AG04449 (cell line): ENCODE measurements at regions not wholly inside any gene's neighbourhood (a gene's known extent, or its start where the extent isn't known, plus 50 kb on each side); places are given as distances from the start of the nearest gene placed in this dataset.

ENCODE experiments used
- CTCF ChIA-PET: fragments of 350-600 bp; formaldehyde crosslinking; extraction: SDS; loops from one replicate; lab custom pipeline; 2021; ENCODE audit warnings: antibody characterized with exemption; lab: Yijun Ruan, JAX
- POLR2A ChIA-PET: fragments of 400-600, 350-600 bp; formaldehyde crosslinking; extraction: SDS; loops from one replicate; lab custom pipeline; 2020; ENCODE audit warnings: antibody characterized with exemption, inconsistent platforms; lab: Yijun Ruan, JAX
- DNase-seq: peaks from one replicate; pipeline ENCODE4 v3.0.0-alpha.2; 2010; ENCODE audit warnings: low read depth, low spot score
- H3K4me3 ChIP-seq: 2 replicates; pipeline ENCODE4 v1.5.1; 2011; ENCODE audit warnings: low read depth, mild to moderate bottlenecking, control low read depth, low read length
- CTCF ChIP-seq: IDR thresholded peaks from one replicate; pipeline ENCODE4 v1.5.1; 2011; ENCODE audit warnings: mild to moderate bottlenecking, moderate library complexity, low read length, control low read depth, inconsistent platforms; ENCODE audit not compliant: insufficient read depth; ENCODE audit errors: missing control alignments

DNA sequence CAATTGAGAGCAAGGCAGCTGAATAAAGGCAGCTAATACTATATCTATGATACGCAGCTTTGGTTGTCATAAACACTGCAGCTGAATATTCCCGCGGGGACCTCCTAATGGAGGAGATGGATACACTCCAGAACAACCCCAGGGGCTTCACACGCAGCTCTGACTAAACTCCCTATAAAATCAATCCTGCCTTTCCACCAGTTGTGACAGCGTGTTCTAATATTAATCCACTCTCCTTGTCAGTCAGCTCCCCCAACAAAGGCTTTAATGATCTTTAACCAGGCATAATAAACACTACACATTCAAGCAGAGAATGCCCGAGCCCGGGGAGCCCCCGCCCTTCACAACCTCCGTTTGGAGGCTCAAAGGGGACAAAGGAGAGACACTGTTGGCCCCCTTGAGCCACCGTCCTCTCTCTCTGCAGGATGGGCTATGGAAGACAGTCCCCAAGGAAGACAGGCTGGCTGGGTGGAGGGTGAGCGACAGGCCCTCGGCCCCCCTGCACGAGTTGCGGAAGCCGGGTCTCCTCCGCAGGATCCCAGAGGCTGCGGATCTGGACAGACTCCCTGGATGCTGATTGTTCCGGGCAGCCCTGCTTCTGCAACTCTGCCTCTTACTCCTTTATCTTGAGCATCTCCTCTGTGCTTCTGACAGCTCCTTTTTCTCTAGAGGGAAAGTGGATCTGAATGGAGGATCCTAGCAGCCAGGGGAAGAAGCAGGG is 565.2 kb downstream of the BUD13 start:
- TF ChIP-seq CTCF, result no peak
- ChIA-PET CTCF (interaction anchor here (2.0 kb wide), 1 partner anchor 9 kb away, joined by 6 read pairs; no protein-coding TSS in a partner anchor), POLR2A (no interaction called here)
- H3K4me3 ChIP-seq, result no peak overlapping the region
- DNase-seq, result no peak

DNA sequence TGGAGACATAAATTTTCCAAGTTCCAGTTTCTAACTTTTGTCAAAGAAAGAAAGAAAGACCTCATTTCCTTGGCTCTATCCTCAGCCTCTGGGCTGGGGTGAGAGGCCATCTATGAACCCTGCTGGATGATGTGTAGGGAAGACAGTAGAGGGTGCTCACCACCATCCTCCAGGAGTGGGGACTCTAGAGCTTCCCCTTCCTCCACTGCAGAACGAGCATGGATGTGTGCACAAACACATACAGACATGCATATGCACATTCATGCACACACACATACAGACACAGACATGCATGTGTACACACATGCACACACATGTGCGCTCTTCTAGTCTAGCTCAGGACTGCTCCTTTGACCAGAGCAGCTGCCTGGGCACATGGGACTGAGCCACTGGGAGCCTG is 565.8 kb downstream of the BUD13 start:
- DNase-seq, result no peak
- POLR2A ChIA-PET, result no interaction called here
- no peak for TF ChIP-seq CTCF
- CTCF ChIA-PET, result interaction anchor here (2.0 kb wide), 1 partner anchor 10 kb away, joined by 6 read pairs; no protein-coding TSS in a partner anchor
- H3K4me3 ChIP-seq, result no peak overlapping the region

GRCh38 chr11:116202922-116203321 is 569.9 kb downstream of the BUD13 start:
- H3K4me3 ChIP-seq, result no peak overlapping the region
- DNase-seq, result no peak
- CTCF ChIA-PET, result no interaction called here
- no peak for TF ChIP-seq CTCF
- POLR2A ChIA-PET, result no interaction called here

DNA sequence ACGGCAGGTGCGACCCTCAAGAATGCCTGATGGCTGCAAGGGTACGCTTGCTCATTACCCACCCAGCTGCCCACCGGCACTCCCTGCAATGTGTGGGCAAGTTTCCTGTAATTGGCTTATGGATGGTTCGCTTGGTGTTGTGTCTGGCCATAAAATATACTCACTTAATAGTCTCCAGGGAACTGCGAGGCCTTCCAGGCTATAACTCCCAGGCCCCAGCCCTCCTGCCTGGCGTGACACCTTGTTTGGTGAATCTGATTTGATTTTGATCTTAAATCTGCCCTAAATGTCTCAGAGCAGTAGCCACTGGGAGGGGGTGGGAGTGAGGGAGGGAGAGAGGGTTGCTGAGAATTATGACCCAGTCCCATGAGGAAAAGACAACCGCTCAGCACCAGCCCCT is 572.2 kb downstream of the BUD13 start:
- no peak overlapping the region for H3K4me3 ChIP-seq
- ChIA-PET POLR2A (no interaction called here), CTCF (interaction anchor here (1.5 kb wide), 1 partner anchor 875 kb away, joined by 6 read pairs; no protein-coding TSS in a partner anchor)
- no peak for TF ChIP-seq CTCF
- no peak for DNase-seq

- DNase-seq, result no peak
- TF ChIP-seq CTCF, result no peak
- H3K4me3 ChIP-seq, result no peak overlapping the region
- CTCF ChIA-PET, result no interaction called here
- POLR2A ChIA-PET, result no interaction called here
Measured at GRCh38 chr11:116199182-116199581, 573.6 kb downstream of the BUD13 start.

- no peak for DNase-seq
- ChIA-PET POLR2A (no interaction called here), CTCF (interaction anchor here (1.1 to 1.2 kb wide), 2 partner anchors 28 to 29 kb away, joined by 3 read pairs; no protein-coding TSS in a partner anchor)
- no peak overlapping the region; the same call in 1 of the 2 replicates for H3K4me3 ChIP-seq
- no peak for TF ChIP-seq CTCF
Measured at GRCh38 chr11:116194156-116194904, 578.5 kb downstream of the BUD13 start.
